ENCODE measurements at regions not wholly inside any gene's neighbourhood (a gene's known extent, or its start where the extent isn't known, plus 50 kb on each side); places are given as distances from the start of the nearest gene placed in this dataset.

DNA sequence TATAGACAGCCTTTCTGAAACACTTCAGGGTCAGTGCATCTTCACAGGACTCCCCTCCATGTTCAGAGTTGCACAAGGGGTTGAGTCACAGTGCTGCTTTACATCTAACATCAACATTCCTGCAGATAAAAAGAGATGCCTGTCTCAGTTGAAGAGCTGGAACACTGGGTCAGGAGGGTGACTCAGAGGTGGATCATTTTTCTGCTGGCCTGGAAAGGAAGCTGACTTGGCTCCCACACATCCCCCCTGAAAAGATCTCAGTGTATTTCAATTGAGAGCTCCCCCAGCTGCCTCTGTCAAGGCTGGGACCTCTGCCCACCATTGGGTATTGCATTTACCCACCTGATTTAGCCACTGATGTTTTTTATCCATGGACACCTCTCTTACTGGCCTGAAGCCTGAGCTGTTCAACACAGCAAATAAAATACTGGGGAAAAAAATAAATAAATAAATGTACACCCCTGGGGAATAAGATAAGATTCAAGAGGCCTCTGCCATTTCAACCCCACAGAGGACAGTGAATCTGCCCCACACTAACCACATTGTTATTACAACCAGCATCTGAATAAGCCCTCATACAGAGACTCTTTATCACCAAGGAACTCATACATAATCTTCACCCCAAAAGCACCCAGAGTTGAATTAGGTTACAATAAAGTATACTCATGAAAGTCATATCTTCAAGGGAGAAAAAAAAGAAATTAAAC lies 716.4 kb downstream of the SEMA5A start:
- Histone ChIP-seq H3K27me3 (ENCODE audit: control insufficient read depth, insufficient read depth, low read length) (no peaks in the 10 kb centered on the region), H3K27ac (no peak overlapping the region), H3K9ac (no peak overlapping the region), H3K36me3 (ENCODE audit: control insufficient read depth, insufficient read depth, low read length) (no peaks in the 10 kb centered on the region), H2AFZ (no peak overlapping the region), H3K4me2 (ENCODE audit: low read length) (no peak overlapping the region), H3K4me1 (no peaks in the 10 kb centered on the region), H3K9me3 (ENCODE audit: control insufficient read depth, low read length) (no peaks in the 10 kb centered on the region), H3K79me2 (no peaks in the 10 kb centered on the region), H3K4me3 (ENCODE audit: low read depth, low read length) (no peak overlapping the region)
- TF ChIP-seq, protein P1, sequence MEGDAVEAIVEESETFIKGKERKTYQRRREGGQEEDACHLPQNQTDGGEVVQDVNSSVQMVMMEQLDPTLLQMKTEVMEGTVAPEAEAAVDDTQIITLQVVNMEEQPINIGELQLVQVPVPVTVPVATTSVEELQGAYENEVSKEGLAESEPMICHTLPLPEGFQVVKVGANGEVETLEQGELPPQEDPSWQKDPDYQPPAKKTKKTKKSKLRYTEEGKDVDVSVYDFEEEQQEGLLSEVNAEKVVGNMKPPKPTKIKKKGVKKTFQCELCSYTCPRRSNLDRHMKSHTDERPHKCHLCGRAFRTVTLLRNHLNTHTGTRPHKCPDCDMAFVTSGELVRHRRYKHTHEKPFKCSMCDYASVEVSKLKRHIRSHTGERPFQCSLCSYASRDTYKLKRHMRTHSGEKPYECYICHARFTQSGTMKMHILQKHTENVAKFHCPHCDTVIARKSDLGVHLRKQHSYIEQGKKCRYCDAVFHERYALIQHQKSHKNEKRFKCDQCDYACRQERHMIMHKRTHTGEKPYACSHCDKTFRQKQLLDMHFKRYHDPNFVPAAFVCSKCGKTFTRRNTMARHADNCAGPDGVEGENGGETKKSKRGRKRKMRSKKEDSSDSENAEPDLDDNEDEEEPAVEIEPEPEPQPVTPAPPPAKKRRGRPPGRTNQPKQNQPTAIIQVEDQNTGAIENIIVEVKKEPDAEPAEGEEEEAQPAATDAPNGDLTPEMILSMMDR (IDR thresholded peaks at IDR 0.05) = no peak

DNA sequence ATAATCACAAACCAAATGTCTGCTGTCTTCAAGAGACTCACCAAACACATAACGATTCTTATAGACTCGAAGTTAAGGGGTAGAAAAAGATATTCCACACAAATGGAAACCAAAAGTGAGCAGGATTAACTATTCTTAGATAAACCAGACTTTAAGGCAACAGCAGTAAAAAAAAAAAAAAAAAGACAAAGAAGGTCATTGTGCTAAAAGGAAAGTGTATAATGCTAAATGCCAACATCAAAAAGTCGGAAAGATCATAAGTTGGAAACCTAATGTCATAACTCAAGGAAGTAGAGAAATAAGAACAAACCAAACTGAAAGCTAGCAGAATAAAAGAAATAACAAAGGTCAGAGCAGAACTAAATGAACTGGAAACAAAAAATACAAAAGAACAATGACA lies 714.6 kb downstream of the SEMA5A start:
- no peak overlapping the region for H3K27ac ChIP-seq
- no peak overlapping the region for H3K9ac ChIP-seq
- no peaks in the 10 kb centered on the region for H3K36me3 ChIP-seq (ENCODE audit: control insufficient read depth, insufficient read depth, low read length)
- H3K4me3 ChIP-seq (ENCODE audit: low read depth, low read length) = no peak overlapping the region
- no peaks in the 10 kb centered on the region for H3K79me2 ChIP-seq
- H2AFZ ChIP-seq = no peak overlapping the region
- H3K9me3 ChIP-seq (ENCODE audit: control insufficient read depth, low read length) = no peaks in the 10 kb centered on the region
- H3K27me3 ChIP-seq (ENCODE audit: control insufficient read depth, insufficient read depth, low read length) = no peaks in the 10 kb centered on the region
- TF ChIP-seq, protein P1 (IDR thresholded peaks at IDR 0.05) = no peak
- no peaks in the 10 kb centered on the region for H3K4me1 ChIP-seq
- no peak overlapping the region for H3K4me2 ChIP-seq (ENCODE audit: low read length)

DNA sequence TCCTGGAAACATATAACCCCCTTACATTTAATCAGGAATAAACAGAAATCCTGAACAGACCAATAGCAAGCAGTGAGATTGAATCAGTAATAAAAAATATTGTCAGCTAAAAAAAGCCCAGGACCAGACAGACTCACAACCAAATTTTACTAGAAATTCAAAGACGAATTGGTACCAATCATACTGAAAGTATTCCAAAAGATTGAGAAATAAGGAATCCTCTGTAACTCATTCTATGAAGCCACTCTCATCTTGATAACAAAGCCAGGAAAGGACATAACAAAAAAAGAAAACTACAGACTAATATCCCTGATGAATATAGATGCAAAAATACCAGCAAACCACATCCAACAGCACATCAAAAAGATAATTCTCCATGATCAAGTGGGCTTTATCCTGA lies 714.0 kb downstream of the SEMA5A start:
- Histone ChIP-seq H3K27ac (no peak overlapping the region), H3K4me3 (ENCODE audit: low read depth, low read length) (no peak overlapping the region), H3K79me2 (no peaks in the 10 kb centered on the region), H3K4me1 (no peaks in the 10 kb centered on the region), H3K9me3 (ENCODE audit: control insufficient read depth, low read length) (no peaks in the 10 kb centered on the region), H3K27me3 (ENCODE audit: control insufficient read depth, insufficient read depth, low read length) (no peaks in the 10 kb centered on the region), H3K9ac (no peak overlapping the region), H2AFZ (no peak overlapping the region), H3K4me2 (ENCODE audit: low read length) (no peak overlapping the region), H3K36me3 (ENCODE audit: control insufficient read depth, insufficient read depth, low read length) (no peaks in the 10 kb centered on the region)
- TF ChIP-seq, protein P1 (IDR thresholded peaks at IDR 0.05) = no peak

DNA sequence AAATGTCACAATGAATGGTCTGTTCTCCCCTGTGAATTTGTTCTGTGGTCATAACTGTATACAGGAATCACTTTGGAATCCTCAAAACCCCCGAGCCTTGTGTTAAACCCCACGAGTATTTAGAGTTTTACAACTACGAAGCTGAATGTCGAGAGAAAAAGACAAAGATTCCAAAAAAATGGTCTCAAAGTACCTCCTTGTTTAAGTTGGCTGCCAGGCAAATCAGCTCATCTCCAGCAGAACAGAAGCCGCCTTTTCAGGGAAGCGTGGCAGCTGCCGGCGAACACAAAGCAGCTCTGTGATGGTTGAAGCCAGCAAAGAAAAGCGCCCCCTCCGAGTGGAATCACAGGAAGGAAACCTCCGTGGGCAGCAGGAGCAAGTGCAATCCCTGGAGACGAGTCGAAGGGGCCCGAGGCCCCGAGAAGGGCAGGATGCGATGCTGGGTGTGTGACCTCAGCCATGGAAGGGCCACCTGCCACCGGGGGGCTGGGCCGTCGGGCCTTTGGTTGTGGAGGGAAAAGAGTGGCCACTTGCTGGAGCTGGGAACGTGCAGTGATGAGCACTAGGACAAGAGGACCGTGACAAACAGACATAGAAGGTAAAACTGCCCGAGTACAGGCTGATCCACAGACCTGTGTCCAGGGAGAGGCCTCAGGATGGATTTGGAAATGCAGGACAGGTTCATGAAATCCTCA lies 706.4 kb downstream of the SEMA5A start:
- no peaks in the 10 kb centered on the region for H3K36me3 ChIP-seq (ENCODE audit: control insufficient read depth, insufficient read depth, low read length)
- no peak overlapping the region for H3K9ac ChIP-seq
- no peaks in the 10 kb centered on the region for H3K27me3 ChIP-seq (ENCODE audit: control insufficient read depth, insufficient read depth, low read length)
- H3K79me2 ChIP-seq = no peaks in the 10 kb centered on the region
- no peaks in the 10 kb centered on the region for H3K9me3 ChIP-seq (ENCODE audit: control insufficient read depth, low read length)
- H2AFZ ChIP-seq = no peak overlapping the region
- no peaks in the 10 kb centered on the region for H3K4me1 ChIP-seq
- TF ChIP-seq, protein P1 (IDR thresholded peaks at IDR 0.05) = no peak
- H3K27ac ChIP-seq = no peak overlapping the region
- no peak overlapping the region for H3K4me3 ChIP-seq (ENCODE audit: low read depth, low read length)
- no peak overlapping the region for H3K4me2 ChIP-seq (ENCODE audit: low read length)

Data from parathyroid adenoma (tissue), 2 donors.